ENCODE measurements at regions not wholly inside any gene's neighbourhood (a gene's known extent, or its start where the extent isn't known, plus 50 kb on each side); places are given as distances from the start of the nearest gene placed in this dataset.
A peak's percentile ranks its signal among the peaks of the same experiment; 100 is the strongest.

- 0 out of 2 replicates have a peak, but pooled peaks cover 4% of the 10 kb centered on the region for H3K4me1 ChIP-seq
- H3K27me3 ChIP-seq (replicated peaks; ENCODE audit: control insufficient read depth, insufficient read depth, low read length): no peaks in the 10 kb centered on the region; the same call in 1 of the 2 replicates
- CTCF ChIA-PET: no interaction called here
- no peaks in the 10 kb centered on the region for H3K36me3 ChIP-seq (ENCODE audit: control insufficient read depth, insufficient read depth, low read length)
- Mint-ChIP-seq H3K27ac (ENCODE audit: unreplicated experiment) (peak overlapping the region; percentile 22), H3K9me3 (ENCODE audit: unreplicated experiment) (no peaks in the 10 kb centered on the region), H3K4me1 (ENCODE audit: low read depth, unreplicated experiment) (peaks cover 5% of the 10 kb centered on the region), H3K4me3 (ENCODE audit: unreplicated experiment) (no peak overlapping the region), H3K27me3 (ENCODE audit: insufficient read depth, unreplicated experiment) (no peaks in the 10 kb centered on the region), H3K36me3 (ENCODE audit: insufficient read depth, unreplicated experiment) (no peaks in the 10 kb centered on the region)
- TF ChIP-seq CTCF (IDR thresholded peaks at IDR 0.05; ENCODE audit: insufficient read depth in 1 of 2, low read depth in 1 of 2, low read length in 1 of 2, severe bottlenecking in 1 of 2, unreplicated experiment in 1 of 2): no peak
- POLR2A ChIA-PET: no interaction called here
- DNase-seq: no peak
- no peak overlapping the region for H3K4me3 ChIP-seq (ENCODE audit: low read depth, low read length)
- intact Hi-C loops (cut with micrococcal nuclease; ENCODE audit: unreplicated experiment): no loop called here
- BruUV-seq (replicated peaks): no TSS peak
- no peaks in the 10 kb centered on the region for H3K9me3 ChIP-seq
Measured at GRCh38 chr10:33735464-33735923, 401.0 kb upstream of the NRP1 start.

- Histone ChIP-seq H3K9me3 (no peaks in the 10 kb centered on the region), H3K4me3 (ENCODE audit: low read depth, low read length) (no peak overlapping the region), H3K27me3 (replicated peaks; ENCODE audit: control insufficient read depth, insufficient read depth, low read length) (no peaks in the 10 kb centered on the region; the same call in 1 of the 2 replicates), H3K4me1 (0 out of 2 replicates have a peak, but pooled peaks cover 4% of the 10 kb centered on the region), H3K36me3 (ENCODE audit: control insufficient read depth, insufficient read depth, low read length) (no peaks in the 10 kb centered on the region)
- H3K27ac Mint-ChIP-seq (ENCODE audit: unreplicated experiment): no peak overlapping the region
- no TSS peak for BruUV-seq (replicated peaks)
- POLR2A ChIA-PET: no interaction called here
- no peak overlapping the region for H3K4me3 Mint-ChIP-seq (ENCODE audit: unreplicated experiment)
- no peaks in the 10 kb centered on the region for H3K9me3 Mint-ChIP-seq (ENCODE audit: unreplicated experiment)
- H3K4me1 Mint-ChIP-seq (ENCODE audit: low read depth, unreplicated experiment): peaks cover 5% of the 10 kb centered on the region
- intact Hi-C loops (cut with micrococcal nuclease; ENCODE audit: unreplicated experiment): no loop called here
- CTCF ChIA-PET: no interaction called here
- TF ChIP-seq CTCF (IDR thresholded peaks at IDR 0.05; ENCODE audit: insufficient read depth in 1 of 2, low read depth in 1 of 2, low read length in 1 of 2, severe bottlenecking in 1 of 2, unreplicated experiment in 1 of 2): no peak
- no peak for DNase-seq
- H3K36me3 Mint-ChIP-seq (ENCODE audit: insufficient read depth, unreplicated experiment): no peaks in the 10 kb centered on the region
- H3K27me3 Mint-ChIP-seq (ENCODE audit: insufficient read depth, unreplicated experiment): no peaks in the 10 kb centered on the region
Measured at GRCh38 chr10:33734393-33735155, 400.1 kb upstream of the NRP1 start.

- no peaks in the 10 kb centered on the region; the same call in 1 of the 2 replicates for H3K27me3 ChIP-seq (replicated peaks; ENCODE audit: control insufficient read depth, insufficient read depth, low read length)
- CTCF ChIA-PET: no interaction called here
- intact Hi-C loops (cut with micrococcal nuclease; ENCODE audit: unreplicated experiment): no loop called here
- no peak for DNase-seq
- H3K36me3 ChIP-seq (ENCODE audit: control insufficient read depth, insufficient read depth, low read length): no peaks in the 10 kb centered on the region
- Mint-ChIP-seq H3K36me3 (ENCODE audit: insufficient read depth, unreplicated experiment) (no peaks in the 10 kb centered on the region), H3K27me3 (ENCODE audit: insufficient read depth, unreplicated experiment) (no peaks in the 10 kb centered on the region), H3K4me3 (ENCODE audit: unreplicated experiment) (no peak overlapping the region), H3K4me1 (ENCODE audit: low read depth, unreplicated experiment) (peaks cover 5% of the 10 kb centered on the region), H3K9me3 (ENCODE audit: unreplicated experiment) (peaks cover 15% of the 10 kb centered on the region), H3K27ac (ENCODE audit: unreplicated experiment) (no peak overlapping the region)
- TF ChIP-seq CTCF (IDR thresholded peaks at IDR 0.05; ENCODE audit: insufficient read depth in 1 of 2, low read depth in 1 of 2, low read length in 1 of 2, severe bottlenecking in 1 of 2, unreplicated experiment in 1 of 2): no peak
- POLR2A ChIA-PET: no interaction called here
- 0 out of 2 replicates have a peak, but pooled peaks cover 4% of the 10 kb centered on the region for H3K4me1 ChIP-seq
- peaks cover 8% of the 10 kb centered on the region; the same call in 1 of the 2 replicates for H3K9me3 ChIP-seq
- H3K4me3 ChIP-seq (ENCODE audit: low read depth, low read length): no peak overlapping the region
- no TSS peak for BruUV-seq (replicated peaks)
Measured at GRCh38 chr10:33733058-33733457, 398.6 kb upstream of the NRP1 start.

Measured in Caco-2 (cell line).